ENCODE measurements at regions not wholly inside any gene's neighbourhood (a gene's known extent, or its start where the extent isn't known, plus 50 kb on each side); places are given as distances from the start of the nearest gene placed in this dataset.

GRCh38 chr1:5693568-5693967, 298.7 kb downstream of the NPHP4 start:
- TF ChIP-seq FOXM1 (IDR thresholded peaks at IDR 0.05; ENCODE audit: low read depth, low read length): no peak
- no peak for TF ChIP-seq CTCF (IDR thresholded peaks at IDR 0.05 in 2 of 3, conservative IDR thresholded peaks at IDR 0.05 in 1 of 3; ENCODE audit: control insufficient read depth in 2 of 3, extremely low read depth in 1 of 3, insufficient read depth in 1 of 3, low read depth in 3 of 3, low read length in 3 of 3)
- no peak for TF ChIP-seq SREBF1 (IDR thresholded peaks at IDR 0.05; ENCODE audit: low read length)
- no peak for TF ChIP-seq RCOR1 (conservative IDR thresholded peaks at IDR 0.05; ENCODE audit: low read depth, low read length)
- no peak for TF ChIP-seq POLR2A (IDR thresholded peaks at IDR 0.05; ENCODE audit: low read depth, low read length)
